ENCODE measurements at regions not wholly inside any gene's neighbourhood (a gene's known extent, or its start where the extent isn't known, plus 50 kb on each side); places are given as distances from the start of the nearest gene placed in this dataset.
"Not testable (repeated sequence)": the region's sequence is repeated elsewhere in the genome, so short reads cannot be mapped to it uniquely, and the experiment has no call there.

- not testable (repeated sequence) for TF ChIP-seq POLR2A (IDR thresholded peaks at IDR 0.05; ENCODE audit: low read length); GATA1 (IDR thresholded peaks at IDR 0.05; ENCODE audit: low read depth, low read length)
These were observed 1388.8 kb downstream of the CDH8 start for GRCh38 chr16:60647388-60647787.
